ENCODE measurements at regions not wholly inside any gene's neighbourhood (a gene's known extent, or its start where the extent isn't known, plus 50 kb on each side); places are given as distances from the start of the nearest gene placed in this dataset.
"Not testable (repeated sequence)": the region's sequence is repeated elsewhere in the genome, so short reads cannot be mapped to it uniquely, and the experiment has no call there.

GRCh38 chr18:51350081-51350480, 152.6 kb upstream of the MEX3C start:
- Histone ChIP-seq H3K27ac (no peak overlapping the region), H3K36me3 (no peaks in the 10 kb centered on the region), H3K9me3 (no peaks in the 10 kb centered on the region), H3K4me3 (no peak overlapping the region), H3K27me3 (no peaks in the 10 kb centered on the region), H3K4me1 (no peaks in the 10 kb centered on the region)
- TF ChIP-seq CTCF (IDR thresholded peaks at IDR 0.05) (no peak), POLR2A (IDR thresholded peaks at IDR 0.05) (no peak), POLR2AphosphoS5 (IDR thresholded peaks at IDR 0.05; ENCODE audit: insufficient read depth in 1 of 2, low read depth in 1 of 2) (no peak)
- DNase-seq (ENCODE audit: extremely low spot score in 2 of 2), result no peak
- intact Hi-C loops (cut with DNase I), result no loop called here

- no peak for DNase-seq (ENCODE audit: extremely low spot score in 2 of 2)
- Histone ChIP-seq H3K4me1 (no peaks in the 10 kb centered on the region), H3K4me3 (no peak overlapping the region), H3K36me3 (no peaks in the 10 kb centered on the region), H3K27ac (no peak overlapping the region), H3K9me3 (no peaks in the 10 kb centered on the region), H3K27me3 (no peaks in the 10 kb centered on the region)
- TF ChIP-seq POLR2A (IDR thresholded peaks at IDR 0.05), result no peak
- no peak for TF ChIP-seq CTCF (IDR thresholded peaks at IDR 0.05)
- no peak for TF ChIP-seq POLR2AphosphoS5 (IDR thresholded peaks at IDR 0.05; ENCODE audit: insufficient read depth in 1 of 2, low read depth in 1 of 2)
- intact Hi-C loops (cut with DNase I), result no loop called here
These were observed 158.4 kb upstream of the MEX3C start for GRCh38 chr18:51355841-51356240.

- H3K9me3 ChIP-seq; intact Hi-C loops (cut with DNase I); H3K36me3 ChIP-seq; DNase-seq (ENCODE audit: extremely low spot score in 2 of 2); H3K4me3 ChIP-seq; H3K27ac ChIP-seq; H3K4me1 ChIP-seq; H3K27me3 ChIP-seq: not testable (repeated sequence)
These were observed 162.8 kb upstream of the MEX3C start for GRCh38 chr18:51360301-51360700.

GRCh38 chr18:51361130-51361860, 163.8 kb upstream of the MEX3C start:
- Histone ChIP-seq H3K27me3 (no peaks in the 10 kb centered on the region), H3K4me3 (no peak overlapping the region), H3K4me1 (no peaks in the 10 kb centered on the region), H3K36me3 (no peaks in the 10 kb centered on the region), H3K9me3 (no peaks in the 10 kb centered on the region), H3K27ac (no peak overlapping the region)
- no peak for DNase-seq (ENCODE audit: extremely low spot score in 2 of 2)
- TF ChIP-seq POLR2A (IDR thresholded peaks at IDR 0.05), result no peak
- no peak for TF ChIP-seq CTCF (IDR thresholded peaks at IDR 0.05)
- TF ChIP-seq POLR2AphosphoS5 (IDR thresholded peaks at IDR 0.05; ENCODE audit: insufficient read depth in 1 of 2, low read depth in 1 of 2), result no peak
- intact Hi-C loops (cut with DNase I), result no loop called here

- H3K9me3 ChIP-seq, result no peaks in the 10 kb centered on the region
- H3K36me3 ChIP-seq, result no peaks in the 10 kb centered on the region
These were observed 165.9 kb upstream of the MEX3C start for GRCh38 chr18:51363384-51363783.

GRCh38 chr18:51370996-51371395, 173.5 kb upstream of the MEX3C start:
- H3K4me3 ChIP-seq, result no peak overlapping the region
- no peak overlapping the region for H3K27ac ChIP-seq
- TF ChIP-seq POLR2AphosphoS5 (IDR thresholded peaks at IDR 0.05; ENCODE audit: insufficient read depth in 1 of 2, low read depth in 1 of 2) (no peak), CTCF (IDR thresholded peaks at IDR 0.05) (no peak), POLR2A (IDR thresholded peaks at IDR 0.05) (no peak)
- no peak for DNase-seq (ENCODE audit: extremely low spot score in 2 of 2)
- no peaks in the 10 kb centered on the region for H3K4me1 ChIP-seq
- peaks cover 6% of the 10 kb centered on the region for H3K9me3 ChIP-seq
- no peaks in the 10 kb centered on the region for H3K36me3 ChIP-seq
- no peaks in the 10 kb centered on the region for H3K27me3 ChIP-seq
- intact Hi-C loops (cut with DNase I), result no loop called here

More at GRCh38 chr18:51363384-51363783, 165.9 kb upstream of the MEX3C start:
- DNase-seq (ENCODE audit: extremely low spot score in 2 of 2), result no peak
- H3K4me1 ChIP-seq, result no peaks in the 10 kb centered on the region
- H3K4me3 ChIP-seq, result no peak overlapping the region
- intact Hi-C loops (cut with DNase I), result no loop called here
- H3K27me3 ChIP-seq, result no peaks in the 10 kb centered on the region
- no peak for TF ChIP-seq POLR2A (IDR thresholded peaks at IDR 0.05)
- H3K27ac ChIP-seq, result no peak overlapping the region

Measured in vagina (tissue), 2 donors.